GM12878 (cell line): ENCODE measurements at regions not wholly inside any gene's neighbourhood (a gene's known extent, or its start where the extent isn't known, plus 50 kb on each side); places are given as distances from the start of the nearest gene placed in this dataset.

ENCODE experiments used
- ATAC-seq: fragments of 200-7000 bp; cut with Tn5 transposase; 3 replicates; pipeline ENCODE4 v1.9.1; 2020; ENCODE audit warnings: mild to moderate bottlenecking, moderate library complexity
- BruUV-seq: library from RNA; stranded (reverse); fragments of 400-500 nt; replicated peaks from 2 replicates; lab custom pipeline; 2021; lab: Mats Ljungman, UMichigan
- CTCF ChIA-PET: fragments of 300-600 bp; sonication (Branson Sonifier 250); formaldehyde crosslinking; extraction: SDS; loops from one replicate; lab custom pipeline; 2021; ENCODE audit warnings: inconsistent platforms; lab: Yijun Ruan, JAX
- POLR2A ChIA-PET: fragments of 350-600 bp; formaldehyde crosslinking; extraction: SDS; loops from one replicate; lab custom pipeline; 2021; ENCODE audit warnings: inconsistent platforms; lab: Charles Lee
- RAD21 ChIA-PET: fragments of 300-600 bp; sonication (Branson Sonifier 250); formaldehyde crosslinking; loops from one replicate; lab custom pipeline; 2023; ENCODE audit warnings: antibody characterized with exemption; ENCODE audit not compliant: unreplicated experiment; lab: Charles Lee
- SMC1A ChIA-PET: fragments of 300-600 bp; sonication (Branson Sonifier 250); formaldehyde crosslinking; loops from one replicate; lab custom pipeline; 2023; ENCODE audit not compliant: unreplicated experiment, uncharacterized antibody; lab: Charles Lee
- DNase-seq: peaks from one replicate; pipeline ENCODE4 v3.0.0-alpha.2; 2011; ENCODE audit warnings: low read depth, low spot score
- FAIRE-seq: peaks from 3 replicates; lab custom pipeline; 2011; peaks lifted over from hg19 to GRCh38; lab: Jason Lieb, UNC
- H2AFZ ChIP-seq: 2 replicates; pipeline ENCODE4 v1.6.0; 2011; ENCODE audit warnings: low read depth, low read length, control low read depth; ENCODE audit not compliant: control insufficient read depth
- H3K27ac ChIP-seq: 2 replicates; pipeline ENCODE4 v1.5.1; 2011; ENCODE audit warnings: control low read depth; ENCODE audit not compliant: control insufficient read depth, insufficient read depth
- H3K27me3 ChIP-seq, 2 experiments: replicated peaks in 1 of 2; 2 replicates each; pipeline versions ENCODE4 v1.6.0 to v1.6.1; 2011; ENCODE audit warnings: low read length in 1 of 2; ENCODE audit not compliant: control insufficient read depth in 2 of 2, insufficient read depth in 2 of 2
- H3K36me3 ChIP-seq, 2 experiments: 2 replicates each; pipeline ENCODE4 v1.5.1; 2011; ENCODE audit warnings: low read length in 1 of 2; ENCODE audit not compliant: control insufficient read depth in 2 of 2, insufficient read depth in 2 of 2
- H3K4me1 ChIP-seq: 2 replicates; pipeline ENCODE4 v1.6.1; 2011; ENCODE audit warnings: mild to moderate bottlenecking, low read length, moderate library complexity, mixed read lengths; ENCODE audit not compliant: control insufficient read depth, insufficient read depth
- H3K4me2 ChIP-seq: 2 replicates; pipeline ENCODE4 v1.6.0; 2011; ENCODE audit warnings: control low read depth; ENCODE audit not compliant: control insufficient read depth, insufficient read depth
- H3K4me3 ChIP-seq: fragments of 200-600 bp; sonication (generic); 2 replicates; pipeline ENCODE4 v1.5.1; 2016
- H3K79me2 ChIP-seq: 2 replicates; pipeline ENCODE4 v1.6.0; 2011; ENCODE audit warnings: low read length; ENCODE audit not compliant: control insufficient read depth, insufficient read depth
- H3K9ac ChIP-seq: 2 replicates; pipeline ENCODE4 v1.8.0; 2011; ENCODE audit warnings: low read length, control low read depth, mixed read lengths; ENCODE audit not compliant: control insufficient read depth, insufficient read depth
- H3K9me3 ChIP-seq: replicated peaks from 3 replicates; pipeline ENCODE4 v1.5.1; 2011; ENCODE audit warnings: mild to moderate bottlenecking, low read length; ENCODE audit not compliant: control insufficient read depth, insufficient read depth
- H4K20me1 ChIP-seq: 2 replicates; pipeline ENCODE4 v1.6.0; 2011; ENCODE audit not compliant: control insufficient read depth, insufficient read depth
- E4F1 ChIP-seq: fragments of 450-650 bp; IDR thresholded peaks from 2 replicates; pipeline ENCODE4 v1.6.1; 2018; ENCODE audit warnings: borderline replicate concordance, mild to moderate bottlenecking; ENCODE audit not compliant: partially characterized antibody
- IKZF2 ChIP-seq, 2 experiments: fragments of 450-650 bp; IDR thresholded peaks; 2 replicates each; pipeline ENCODE4 v1.6.1; 2017; ENCODE audit warnings: mild to moderate bottlenecking in 2 of 2, moderate library complexity in 2 of 2
- NBN ChIP-seq: fragments of 450-650 bp; IDR thresholded peaks from 2 replicates; pipeline ENCODE4 v1.6.1; 2016
- RB1 ChIP-seq: fragments of 450-650 bp; formaldehyde crosslinking; IDR thresholded peaks from 2 replicates; pipeline ENCODE4 v1.6.1; 2017; ENCODE audit warnings: mild to moderate bottlenecking, borderline replicate concordance
- RCOR1 ChIP-seq: conservative IDR thresholded peaks from 2 replicates; pipeline ENCODE4 v1.6.1; 2012; ENCODE audit warnings: low read depth, low read length, improper control_type of control experiment
- SMAD1 ChIP-seq: fragments of 450-650 bp; IDR thresholded peaks from 2 replicates; pipeline ENCODE4 v1.6.1; 2018; ENCODE audit warnings: mild to moderate bottlenecking, low read depth; ENCODE audit not compliant: partially characterized antibody
- SPI1 ChIP-seq: IDR thresholded peaks from 2 replicates; pipeline ENCODE4 v1.6.1; 2011; ENCODE audit warnings: low read depth, mild to moderate bottlenecking, low read length, moderate library complexity, borderline replicate concordance; ENCODE audit not compliant: insufficient read depth
- ZNF274 ChIP-seq: IDR thresholded peaks from one replicate; pipeline ENCODE4 v1.8.0; 2011; ENCODE audit not compliant: insufficient read length, insufficient read depth
- WGBS: methylation state at CpG from one replicate; pipeline ENCODE4 v1.1.6; 2016; ENCODE audit warnings: low lambda C conversion rate; ENCODE audit not compliant: insufficient replicate concordance, insufficient coverage; ENCODE audit errors: missing lambda C conversion rate; 5-methylcytosine and 5-hydroxymethylcytosine counted together
- in situ Hi-C: fragments of 300-500 bp; cut with MboI; formaldehyde crosslinking; loops from 9 replicates; pipeline ENCODE4 v1.14.3; 2018; ENCODE audit warnings: mixed read lengths
- intact Hi-C: fragments of 100-400 bp; cut with micrococcal nuclease; formaldehyde crosslinking; loops from one replicate; pipeline ENCODE4 v1.14.2; 2022; ENCODE audit not compliant: unreplicated experiment
- TF ChIP-seq, protein P1 (sequence below): fragments of 450-650 bp; IDR thresholded peaks from 2 replicates; pipeline ENCODE4 v1.6.1; 2017; ENCODE audit warnings: low read depth, mild to moderate bottlenecking, moderate library complexity

- TF ChIP-seq, protein P1, sequence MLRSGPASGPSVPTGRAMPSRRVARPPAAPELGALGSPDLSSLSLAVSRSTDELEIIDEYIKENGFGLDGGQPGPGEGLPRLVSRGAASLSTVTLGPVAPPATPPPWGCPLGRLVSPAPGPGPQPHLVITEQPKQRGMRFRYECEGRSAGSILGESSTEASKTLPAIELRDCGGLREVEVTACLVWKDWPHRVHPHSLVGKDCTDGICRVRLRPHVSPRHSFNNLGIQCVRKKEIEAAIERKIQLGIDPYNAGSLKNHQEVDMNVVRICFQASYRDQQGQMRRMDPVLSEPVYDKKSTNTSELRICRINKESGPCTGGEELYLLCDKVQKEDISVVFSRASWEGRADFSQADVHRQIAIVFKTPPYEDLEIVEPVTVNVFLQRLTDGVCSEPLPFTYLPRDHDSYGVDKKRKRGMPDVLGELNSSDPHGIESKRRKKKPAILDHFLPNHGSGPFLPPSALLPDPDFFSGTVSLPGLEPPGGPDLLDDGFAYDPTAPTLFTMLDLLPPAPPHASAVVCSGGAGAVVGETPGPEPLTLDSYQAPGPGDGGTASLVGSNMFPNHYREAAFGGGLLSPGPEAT, result no peak
These were observed 420.2 kb downstream of the MED13L start (continued) for GRCh38 chr12:115857160-115857920.

DNA sequence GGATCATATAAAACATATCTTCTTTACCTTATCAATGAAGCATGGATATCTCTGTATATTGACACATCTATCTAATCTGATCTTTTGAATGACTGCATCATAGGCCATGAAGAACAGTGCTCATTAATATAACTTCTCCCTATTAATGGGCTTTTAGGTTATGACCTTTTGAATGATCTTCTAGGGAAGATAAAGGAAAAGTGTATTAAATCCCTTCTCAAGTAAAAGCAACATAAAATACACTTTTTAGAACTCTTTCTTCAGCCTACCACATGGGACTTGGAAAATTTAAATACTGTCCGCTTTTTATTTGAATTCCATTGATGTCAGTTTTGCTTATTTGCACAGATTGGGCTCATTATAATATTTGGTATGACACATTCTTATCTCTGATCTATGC is 425.4 kb downstream of the MED13L start:
- RAD21 ChIA-PET, result no interaction called here
- TF ChIP-seq SMAD1 (no peak), ZNF274 (no peak), RCOR1 (no peak), IKZF2 (IDR thresholded peaks at IDR 0.05) (no peak), E4F1 (no peak), NBN (no peak), RB1 (no peak), SPI1 (no peak)
- TF ChIP-seq, all 136 proteins: peak for 0
- no peaks in the 10 kb centered on the region for H3K79me2 ChIP-seq
- H3K9me3 ChIP-seq, result no peaks in the 10 kb centered on the region
- intact Hi-C loops (no loop called here), in situ Hi-C loops (no loop called here)
- no peak for ATAC-seq
- H3K36me3 ChIP-seq, result no peaks in the 10 kb centered on the region
- no peaks in the 10 kb centered on the region for H4K20me1 ChIP-seq
- H2AFZ ChIP-seq, result no peak overlapping the region
- no peak for FAIRE-seq
- no peak overlapping the region for H3K27ac ChIP-seq
- BruUV-seq, result no TSS peak
- H3K4me2 ChIP-seq, result no peak overlapping the region
- no peaks in the 10 kb centered on the region for H3K4me1 ChIP-seq
- CTCF ChIA-PET, result no interaction called here
- H3K27me3 ChIP-seq, result no peaks in the 10 kb centered on the region
- POLR2A ChIA-PET, result no interaction called here
- DNase-seq, result no peak
- WGBS, result 94% methylated on average over 1 of the region's 1 CpG
- SMC1A ChIA-PET, result no interaction called here
- H3K4me3 ChIP-seq, result no peak overlapping the region
- no peak overlapping the region for H3K9ac ChIP-seq
